ENCODE measurements at regions not wholly inside any gene's neighbourhood (a gene's known extent, or its start where the extent isn't known, plus 50 kb on each side); places are given as distances from the start of the nearest gene placed in this dataset.

DNA sequence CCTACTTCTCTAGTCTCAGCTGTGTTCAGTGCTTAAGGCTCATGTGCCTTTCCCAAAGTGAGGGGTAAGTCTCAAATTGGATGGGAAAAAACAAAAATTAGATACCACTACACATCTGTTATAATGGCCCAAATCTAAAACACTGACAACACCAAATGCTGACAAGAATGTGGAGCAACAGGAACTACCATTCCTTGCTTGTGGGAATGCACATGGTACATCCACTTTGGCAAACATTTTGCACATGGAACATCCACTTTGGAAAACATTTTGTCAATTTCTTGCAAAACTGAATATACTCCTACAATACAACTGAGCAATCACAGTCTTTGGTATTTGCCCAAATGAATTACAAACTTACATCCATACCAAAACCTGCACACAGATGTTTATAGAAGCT, 109.3 kb downstream of the TENT5A start:
- no peaks in the 10 kb centered on the region for H3K27me3 ChIP-seq (ENCODE audit: control insufficient read depth, insufficient read depth, low read length)
- ATAC-seq (no peak), DNase-seq (ENCODE audit: low read depth, low spot score) (no peak)
- no peak overlapping the region for H3K4me3 ChIP-seq (ENCODE audit: low read depth in 2 of 2, low read length in 2 of 2)
- intact Hi-C loops (cut with micrococcal nuclease; ENCODE audit: unreplicated experiment) (no loop called here), in situ Hi-C loops (cut with HindIII; ENCODE audit: low pct_unique_long_range_greater_than_20kb, low sequenced_read_pairs) (no loop called here)
- H3K4me1 ChIP-seq (ENCODE audit: control insufficient read depth, insufficient read depth, low read length) = no peaks in the 10 kb centered on the region
- CTCF ChIA-PET = no interaction called here
- no TSS peak for BruUV-seq (replicated peaks)
- POLR2A ChIA-PET = no interaction called here
- peaks cover 4% of the 10 kb centered on the region; the same call in 1 of the 2 replicates for H3K9me3 ChIP-seq (ENCODE audit: control insufficient read depth, insufficient read depth, low read depth, low read length)
- H3K36me3 ChIP-seq (ENCODE audit: control insufficient read depth, insufficient read depth, low read length) = no peaks in the 10 kb centered on the region
- H3K27ac ChIP-seq (ENCODE audit: low read length) = no peak overlapping the region
- TF ChIP-seq SIN3A (IDR thresholded peaks at IDR 0.05; ENCODE audit: borderline replicate concordance, insufficient read depth, low read depth, low read length) = no peak
- no peak for TF ChIP-seq TCF7L2 (IDR thresholded peaks at IDR 0.05; ENCODE audit: low read depth, low read length)
- TF ChIP-seq POLR2AphosphoS5 (IDR thresholded peaks at IDR 0.05; ENCODE audit: low read depth, low read length) = no peak
- TF ChIP-seq, protein P1, sequence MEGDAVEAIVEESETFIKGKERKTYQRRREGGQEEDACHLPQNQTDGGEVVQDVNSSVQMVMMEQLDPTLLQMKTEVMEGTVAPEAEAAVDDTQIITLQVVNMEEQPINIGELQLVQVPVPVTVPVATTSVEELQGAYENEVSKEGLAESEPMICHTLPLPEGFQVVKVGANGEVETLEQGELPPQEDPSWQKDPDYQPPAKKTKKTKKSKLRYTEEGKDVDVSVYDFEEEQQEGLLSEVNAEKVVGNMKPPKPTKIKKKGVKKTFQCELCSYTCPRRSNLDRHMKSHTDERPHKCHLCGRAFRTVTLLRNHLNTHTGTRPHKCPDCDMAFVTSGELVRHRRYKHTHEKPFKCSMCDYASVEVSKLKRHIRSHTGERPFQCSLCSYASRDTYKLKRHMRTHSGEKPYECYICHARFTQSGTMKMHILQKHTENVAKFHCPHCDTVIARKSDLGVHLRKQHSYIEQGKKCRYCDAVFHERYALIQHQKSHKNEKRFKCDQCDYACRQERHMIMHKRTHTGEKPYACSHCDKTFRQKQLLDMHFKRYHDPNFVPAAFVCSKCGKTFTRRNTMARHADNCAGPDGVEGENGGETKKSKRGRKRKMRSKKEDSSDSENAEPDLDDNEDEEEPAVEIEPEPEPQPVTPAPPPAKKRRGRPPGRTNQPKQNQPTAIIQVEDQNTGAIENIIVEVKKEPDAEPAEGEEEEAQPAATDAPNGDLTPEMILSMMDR (IDR thresholded peaks at IDR 0.05) = no peak
- TF ChIP-seq, protein P2, sequence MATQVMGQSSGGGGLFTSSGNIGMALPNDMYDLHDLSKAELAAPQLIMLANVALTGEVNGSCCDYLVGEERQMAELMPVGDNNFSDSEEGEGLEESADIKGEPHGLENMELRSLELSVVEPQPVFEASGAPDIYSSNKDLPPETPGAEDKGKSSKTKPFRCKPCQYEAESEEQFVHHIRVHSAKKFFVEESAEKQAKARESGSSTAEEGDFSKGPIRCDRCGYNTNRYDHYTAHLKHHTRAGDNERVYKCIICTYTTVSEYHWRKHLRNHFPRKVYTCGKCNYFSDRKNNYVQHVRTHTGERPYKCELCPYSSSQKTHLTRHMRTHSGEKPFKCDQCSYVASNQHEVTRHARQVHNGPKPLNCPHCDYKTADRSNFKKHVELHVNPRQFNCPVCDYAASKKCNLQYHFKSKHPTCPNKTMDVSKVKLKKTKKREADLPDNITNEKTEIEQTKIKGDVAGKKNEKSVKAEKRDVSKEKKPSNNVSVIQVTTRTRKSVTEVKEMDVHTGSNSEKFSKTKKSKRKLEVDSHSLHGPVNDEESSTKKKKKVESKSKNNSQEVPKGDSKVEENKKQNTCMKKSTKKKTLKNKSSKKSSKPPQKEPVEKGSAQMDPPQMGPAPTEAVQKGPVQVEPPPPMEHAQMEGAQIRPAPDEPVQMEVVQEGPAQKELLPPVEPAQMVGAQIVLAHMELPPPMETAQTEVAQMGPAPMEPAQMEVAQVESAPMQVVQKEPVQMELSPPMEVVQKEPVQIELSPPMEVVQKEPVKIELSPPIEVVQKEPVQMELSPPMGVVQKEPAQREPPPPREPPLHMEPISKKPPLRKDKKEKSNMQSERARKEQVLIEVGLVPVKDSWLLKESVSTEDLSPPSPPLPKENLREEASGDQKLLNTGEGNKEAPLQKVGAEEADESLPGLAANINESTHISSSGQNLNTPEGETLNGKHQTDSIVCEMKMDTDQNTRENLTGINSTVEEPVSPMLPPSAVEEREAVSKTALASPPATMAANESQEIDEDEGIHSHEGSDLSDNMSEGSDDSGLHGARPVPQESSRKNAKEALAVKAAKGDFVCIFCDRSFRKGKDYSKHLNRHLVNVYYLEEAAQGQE (IDR thresholded peaks at IDR 0.05; ENCODE audit: insufficient read depth in 1 of 2, low read depth in 2 of 2, low read length in 1 of 2) = no peak

DNA sequence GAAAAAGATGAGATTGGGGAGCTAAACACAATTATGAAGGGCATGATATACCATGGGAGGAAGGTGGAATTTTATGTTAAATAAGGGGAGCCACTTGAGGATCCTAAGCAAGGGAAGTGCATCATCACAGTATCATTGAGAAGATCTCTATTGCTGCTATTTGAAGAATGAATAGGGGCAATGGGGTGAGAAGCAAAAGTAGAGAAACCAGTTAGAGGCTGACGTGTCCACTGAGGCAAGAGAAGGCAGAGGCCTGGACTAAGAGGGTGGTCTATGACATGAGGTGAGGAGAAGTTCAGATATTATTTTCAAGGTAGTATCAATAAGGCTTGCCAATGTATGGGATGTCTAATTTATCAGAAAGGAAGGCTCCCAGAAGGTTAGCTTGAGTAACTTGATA, 111.6 kb downstream of the TENT5A start:
- intact Hi-C loops (cut with micrococcal nuclease; ENCODE audit: unreplicated experiment) = no loop called here
- H3K9me3 ChIP-seq (ENCODE audit: control insufficient read depth, insufficient read depth, low read depth, low read length) = peaks cover 4% of the 10 kb centered on the region; the same call in 1 of the 2 replicates
- POLR2A ChIA-PET = no interaction called here
- no peak for ATAC-seq
- H3K4me1 ChIP-seq (ENCODE audit: control insufficient read depth, insufficient read depth, low read length) = no peaks in the 10 kb centered on the region
- H3K4me3 ChIP-seq (ENCODE audit: low read depth in 2 of 2, low read length in 2 of 2) = no peak overlapping the region
- no peak for TF ChIP-seq SIN3A (IDR thresholded peaks at IDR 0.05; ENCODE audit: borderline replicate concordance, insufficient read depth, low read depth, low read length)
- TF ChIP-seq, protein P1 (IDR thresholded peaks at IDR 0.05) = no peak
- no peak for TF ChIP-seq POLR2AphosphoS5 (IDR thresholded peaks at IDR 0.05; ENCODE audit: low read depth, low read length)
- TF ChIP-seq, protein P2 (IDR thresholded peaks at IDR 0.05; ENCODE audit: insufficient read depth in 1 of 2, low read depth in 2 of 2, low read length in 1 of 2) = no peak
- no peak for TF ChIP-seq TCF7L2 (IDR thresholded peaks at IDR 0.05; ENCODE audit: low read depth, low read length)
- in situ Hi-C loops (cut with HindIII; ENCODE audit: low pct_unique_long_range_greater_than_20kb, low sequenced_read_pairs) = no loop called here
- no peaks in the 10 kb centered on the region for H3K36me3 ChIP-seq (ENCODE audit: control insufficient read depth, insufficient read depth, low read length)
- no peaks in the 10 kb centered on the region for H3K27me3 ChIP-seq (ENCODE audit: control insufficient read depth, insufficient read depth, low read length)
- BruUV-seq (replicated peaks) = no TSS peak
- CTCF ChIA-PET = no interaction called here
- no peak for DNase-seq (ENCODE audit: low read depth, low spot score)
- no peak overlapping the region for H3K27ac ChIP-seq (ENCODE audit: low read length)
